K562 (cell line): ENCODE measurements at regions not wholly inside any gene's neighbourhood (a gene's known extent, or its start where the extent isn't known, plus 50 kb on each side); places are given as distances from the start of the nearest gene placed in this dataset.

Source experiments
- ATAC-seq: fragments of 200-7000 bp; cut with Tn5 transposase; 3 replicates; pipeline ENCODE4 v1.9.1; 2020; ENCODE audit warnings: moderate library complexity
- BruUV-seq: library from RNA; stranded (reverse); fragments of 400-500 nt; replicated peaks from 2 replicates; lab custom pipeline; 2021; lab: Mats Ljungman, UMichigan
- CTCF ChIA-PET: fragments of 300-600 bp; formaldehyde crosslinking; extraction: SDS; loops from one replicate; lab custom pipeline; 2021; ENCODE audit warnings: low intra/inter-chr PET ratio; lab: Yijun Ruan, JAX
- POLR2A ChIA-PET: fragments of 300-600, 350-650 bp; sonication (Branson Sonifier 250); formaldehyde crosslinking; extraction: SDS; loops from one replicate; lab custom pipeline; 2021; ENCODE audit warnings: antibody characterized with exemption, inconsistent platforms; lab: Yijun Ruan, JAX
- DNase-seq, 4 experiments: peaks; one replicate each; pipeline versions ENCODE4 v3.0.0 to v3.0.0-alpha.2; 2011 to 2018; ENCODE audit warnings: low spot score in 3 of 4, mixed read lengths in 3 of 4; ENCODE audit errors: extremely low read depth in 1 of 4
- FAIRE-seq: peaks from 2 replicates; lab custom pipeline; 2011; peaks lifted over from hg19 to GRCh38; lab: Jason Lieb, UNC
- H2AFZ ChIP-seq: 2 replicates; pipeline ENCODE4 v1.6.0; 2011; ENCODE audit warnings: low read depth, low read length, control low read depth, inconsistent platforms
- H3K27ac ChIP-seq: fragments of 200-600 bp; 3 replicates; pipeline ENCODE4 v1.8.0; 2011; ENCODE audit warnings: low read depth, mild to moderate bottlenecking, control low read depth, inconsistent platforms, low read length, moderate library complexity, mixed read lengths; ENCODE audit errors: extremely low read depth
- H3K27me3 ChIP-seq, 2 experiments: fragments of 300-600 bp in 1 of 2; 2 replicates in 1 of 2; 3 replicates in 1 of 2; pipeline versions ENCODE4 v1.6.0 to v1.8.0; 2011; ENCODE audit warnings: inconsistent platforms in 2 of 2, low read length in 2 of 2, mild to moderate bottlenecking in 1 of 2, mixed read lengths in 1 of 2, moderate library complexity in 1 of 2; ENCODE audit not compliant: control insufficient read depth in 2 of 2, insufficient read depth in 2 of 2
- H3K36me3 ChIP-seq: fragments of 300-600 bp; 3 replicates; pipeline ENCODE4 v1.8.0; 2011; ENCODE audit warnings: mild to moderate bottlenecking, low read length, inconsistent platforms; ENCODE audit not compliant: control insufficient read depth, insufficient read depth
- H3K4me1 ChIP-seq, 2 experiments: fragments of 200-600 bp in 1 of 2; replicated peaks in 1 of 2; 2 replicates in 1 of 2; 3 replicates in 1 of 2; pipeline versions ENCODE4 v1.5.1 to v1.8.0; 2011; ENCODE audit warnings: inconsistent platforms in 2 of 2, low read length in 2 of 2, mild to moderate bottlenecking in 1 of 2, mixed read lengths in 1 of 2, moderate library complexity in 1 of 2; ENCODE audit not compliant: control insufficient read depth in 2 of 2, insufficient read depth in 2 of 2
- H3K4me2 ChIP-seq: 2 replicates; pipeline ENCODE4 v1.6.1; 2011; ENCODE audit warnings: low read length, control low read depth, inconsistent platforms, mixed read lengths; ENCODE audit not compliant: insufficient read depth
- H3K4me3 ChIP-seq: fragments of 200-600 bp; sonication (generic), shearing (Covaris generic); 2 replicates; pipeline ENCODE4 v1.5.1; 2016; ENCODE audit warnings: control low read depth, inconsistent platforms
- H3K79me2 ChIP-seq: fragments of 200-600 bp; 3 replicates; pipeline ENCODE4 v1.8.0; 2011; ENCODE audit warnings: low read length, inconsistent platforms; ENCODE audit not compliant: control insufficient read depth, insufficient read depth
- H3K9ac ChIP-seq, 2 experiments: 2 replicates each; pipeline versions ENCODE4 v1.6.0 to v1.6.1; 2011; ENCODE audit warnings: low read depth in 2 of 2, low read length in 2 of 2, control low read depth in 1 of 2, inconsistent platforms in 1 of 2, mild to moderate bottlenecking in 1 of 2, mixed read lengths in 1 of 2; ENCODE audit not compliant: insufficient read depth in 1 of 2
- H3K9me1 ChIP-seq: one replicate; pipeline ENCODE4 v1.6.0; 2011; ENCODE audit warnings: inconsistent platforms, mild to moderate bottlenecking, low read length, moderate library complexity; ENCODE audit not compliant: control insufficient read depth, insufficient read depth
- H3K9me3 ChIP-seq: replicated peaks from 2 replicates; pipeline ENCODE4 v1.5.1; 2011; ENCODE audit warnings: low read depth, low read length, inconsistent platforms; ENCODE audit not compliant: control insufficient read depth, insufficient read depth
- H4K20me1 ChIP-seq: replicated peaks from 2 replicates; pipeline ENCODE4 v1.6.1; 2011; ENCODE audit warnings: low read length, inconsistent platforms, mixed read lengths; ENCODE audit not compliant: control insufficient read depth, insufficient read depth
- CBX8 ChIP-seq: fragments of 200-600 bp; sonication (generic); IDR thresholded peaks from 2 replicates; pipeline ENCODE4 v1.6.1; 2012; ENCODE audit warnings: borderline replicate concordance, mixed run types, low read depth, mild to moderate bottlenecking, moderate library complexity, mixed read lengths, low read length, control low read depth, inconsistent platforms; ENCODE audit not compliant: poor library complexity, severe bottlenecking; ENCODE audit errors: extremely low read depth
- EHMT2 ChIP-seq: fragments of 450-650 bp; IDR thresholded peaks from 2 replicates; pipeline ENCODE4 v1.6.1; 2018; ENCODE audit warnings: antibody characterized with exemption
- ETV5 ChIP-seq: sonication (generic); formaldehyde crosslinking; IDR thresholded peaks from 2 replicates; pipeline ENCODE4 v1.4.0; 2020; ENCODE audit warnings: low read depth, mild to moderate bottlenecking, missing genetic modification reagents
- GABPA ChIP-seq: fragments of 200-800 bp; sonication (Bioruptor generic); conservative IDR thresholded peaks from 2 replicates; pipeline ENCODE4 v1.6.1; 2016; ENCODE audit warnings: low read depth, missing genetic modification characterization, missing compliant biosample characterization
- HEY1 ChIP-seq: fragments of 250-450 bp; sonication (Bioruptor Pico); IDR thresholded peaks from 2 replicates; pipeline ENCODE4 v1.5.0; 2020; ENCODE audit warnings: mild to moderate bottlenecking, moderate library complexity, borderline replicate concordance
- NFIC ChIP-seq: fragments of 450-650 bp; IDR thresholded peaks from 2 replicates; pipeline ENCODE4 v1.6.1; 2017; ENCODE audit warnings: mild to moderate bottlenecking, inconsistent platforms
- NR1H2 ChIP-seq: sonication (generic); formaldehyde crosslinking; IDR thresholded peaks from 2 replicates; pipeline ENCODE4 v1.4.0; 2020; ENCODE audit warnings: mild to moderate bottlenecking, missing genetic modification reagents
- RB1 ChIP-seq: fragments of 450-650 bp; IDR thresholded peaks from 2 replicates; pipeline ENCODE4 v1.6.1; 2017; ENCODE audit warnings: low read depth, mild to moderate bottlenecking
- SIN3B ChIP-seq: fragments of 450-650 bp; IDR thresholded peaks from 2 replicates; pipeline ENCODE4 v1.6.1; 2017; ENCODE audit warnings: low read depth, mild to moderate bottlenecking, moderate library complexity
- SMARCB1 ChIP-seq: IDR thresholded peaks from 2 replicates; pipeline ENCODE4 v1.6.1; 2011; ENCODE audit warnings: improper control_type of control experiment, low read depth; ENCODE audit not compliant: insufficient read length
- ZNF507 ChIP-seq: conservative IDR thresholded peaks from 2 replicates; pipeline ENCODE4 v1.6.1; 2017; ENCODE audit warnings: missing genetic modification characterization, missing compliant biosample characterization
- ZNF77 ChIP-seq: fragments of 250-450 bp; sonication (Bioruptor Pico); IDR thresholded peaks from 2 replicates; pipeline ENCODE4 v1.5.0; 2020
- ZZZ3 ChIP-seq: fragments of 450-650 bp; IDR thresholded peaks from 2 replicates; pipeline ENCODE4 v1.6.1; 2016; ENCODE audit warnings: antibody characterized with exemption, mild to moderate bottlenecking, moderate library complexity
- WGBS: fragments of 100-300 bp; shearing (Covaris generic); methylation state at CpG from one replicate; pipeline ENCODE4 v1.1.6; 2016; ENCODE audit warnings: low coverage, mixed read lengths; ENCODE audit not compliant: insufficient coverage; ENCODE audit errors: missing lambda C conversion rate; 5-methylcytosine and 5-hydroxymethylcytosine counted together
- in situ Hi-C: fragments of 300-500 bp; cut with MboI; formaldehyde crosslinking; loops from 4 replicates; pipeline ENCODE4 v1.15.0; 2018; ENCODE audit warnings: inconsistent platforms, mixed read lengths
- intact Hi-C: fragments of 100-400 bp; cut with micrococcal nuclease; formaldehyde crosslinking; loops from 2 replicates; pipeline ENCODE4 v1.14.2; 2022
- TF ChIP-seq, protein P1 (sequence below): fragments of 450-650 bp; IDR thresholded peaks from 2 replicates; pipeline ENCODE4 v1.6.1; 2016; ENCODE audit warnings: antibody characterized with exemption
- TF ChIP-seq, protein P2 (sequence below): fragments of 250-450 bp; sonication (Bioruptor Pico); IDR thresholded peaks from 2 replicates; pipeline ENCODE4 v1.8.0; 2021; ENCODE audit warnings: mild to moderate bottlenecking, moderate library complexity

- Histone ChIP-seq H3K79me2 (no peaks in the 10 kb centered on the region), H3K4me3 (no peak overlapping the region), H3K9me3 (no peaks in the 10 kb centered on the region), H3K36me3 (no peaks in the 10 kb centered on the region), H3K4me2 (peak overlapping the region; percentile 31; the same call in 1 of the 2 replicates), H3K4me1 (no peaks in the 10 kb centered on the region), H2AFZ (no peak overlapping the region), H4K20me1 (no peaks in the 10 kb centered on the region), H3K27ac (no peak overlapping the region), H3K9ac (no peak overlapping the region), H3K9me1 (no peaks in the 10 kb centered on the region), H3K27me3 (no peaks in the 10 kb centered on the region; a peak in 1 of 5 replicates)
- FAIRE-seq (no peak), ATAC-seq (0 out of 3 replicates have a peak, but pooled peaks have one; percentile 32), DNase-seq (peak in 2 of 4 experiments; percentile 5 to 6)
- no TSS peak for BruUV-seq
- intact Hi-C loops = no loop called here
- in situ Hi-C loops = no loop called here
- CTCF ChIA-PET = no interaction called here
- WGBS = 4% methylated on average over 5 of the region's 11 CpGs
- POLR2A ChIA-PET = interaction anchor here (0.7 kb wide), 1 partner anchor 359 kb away, joined by 3 read pairs; no protein-coding TSS in a partner anchor
- TF ChIP-seq, protein P1, sequence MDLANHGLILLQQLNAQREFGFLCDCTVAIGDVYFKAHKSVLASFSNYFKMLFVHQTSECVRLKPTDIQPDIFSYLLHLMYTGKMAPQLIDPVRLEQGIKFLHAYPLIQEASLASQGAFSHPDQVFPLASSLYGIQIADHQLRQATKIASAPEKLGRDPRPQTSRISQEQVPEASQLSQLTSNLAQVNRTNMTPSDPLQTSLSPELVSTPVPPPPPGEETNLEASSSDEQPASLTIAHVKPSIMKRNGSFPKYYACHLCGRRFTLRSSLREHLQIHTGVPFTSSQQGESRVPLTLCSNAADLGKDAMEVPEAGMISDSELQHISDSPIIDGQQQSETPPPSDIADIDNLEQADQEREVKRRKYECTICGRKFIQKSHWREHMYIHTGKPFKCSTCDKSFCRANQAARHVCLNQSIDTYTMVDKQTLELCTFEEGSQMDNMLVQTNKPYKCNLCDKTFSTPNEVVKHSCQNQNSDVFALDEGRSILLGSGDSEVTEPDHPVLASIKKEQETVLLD = no peak
- TF ChIP-seq NFIC (peak; percentile 8; the same call in 1 of the 2 replicates), GABPA (tag) (peak; percentile 43; the same call in 1 of the 2 replicates), HEY1 (CRISPR knock-in tag) (no peak), RB1 (no peak), SMARCB1 (no peak), EHMT2 (0 out of 2 replicates have a peak, but pooled peaks have one; percentile 25), ZNF507 (tag) (no peak), SIN3B (no peak), CBX8 (no peak), ZZZ3 (no peak), NR1H2 (CRISPR knock-in tag) (no peak), ETV5 (no peak), ZNF77 (CRISPR knock-in tag) (no peak)
- TF ChIP-seq, protein P2, sequence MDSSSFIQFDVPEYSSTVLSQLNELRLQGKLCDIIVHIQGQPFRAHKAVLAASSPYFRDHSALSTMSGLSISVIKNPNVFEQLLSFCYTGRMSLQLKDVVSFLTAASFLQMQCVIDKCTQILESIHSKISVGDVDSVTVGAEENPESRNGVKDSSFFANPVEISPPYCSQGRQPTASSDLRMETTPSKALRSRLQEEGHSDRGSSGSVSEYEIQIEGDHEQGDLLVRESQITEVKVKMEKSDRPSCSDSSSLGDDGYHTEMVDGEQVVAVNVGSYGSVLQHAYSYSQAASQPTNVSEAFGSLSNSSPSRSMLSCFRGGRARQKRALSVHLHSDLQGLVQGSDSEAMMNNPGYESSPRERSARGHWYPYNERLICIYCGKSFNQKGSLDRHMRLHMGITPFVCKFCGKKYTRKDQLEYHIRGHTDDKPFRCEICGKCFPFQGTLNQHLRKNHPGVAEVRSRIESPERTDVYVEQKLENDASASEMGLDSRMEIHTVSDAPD (CRISPR knock-in tag) = no peak
Measured at GRCh38 chr3:124456506-124456905, 273.7 kb upstream of the UMPS start.
